ENCODE measurements at regions not wholly inside any gene's neighbourhood (a gene's known extent, or its start where the extent isn't known, plus 50 kb on each side); places are given as distances from the start of the nearest gene placed in this dataset.

DNA sequence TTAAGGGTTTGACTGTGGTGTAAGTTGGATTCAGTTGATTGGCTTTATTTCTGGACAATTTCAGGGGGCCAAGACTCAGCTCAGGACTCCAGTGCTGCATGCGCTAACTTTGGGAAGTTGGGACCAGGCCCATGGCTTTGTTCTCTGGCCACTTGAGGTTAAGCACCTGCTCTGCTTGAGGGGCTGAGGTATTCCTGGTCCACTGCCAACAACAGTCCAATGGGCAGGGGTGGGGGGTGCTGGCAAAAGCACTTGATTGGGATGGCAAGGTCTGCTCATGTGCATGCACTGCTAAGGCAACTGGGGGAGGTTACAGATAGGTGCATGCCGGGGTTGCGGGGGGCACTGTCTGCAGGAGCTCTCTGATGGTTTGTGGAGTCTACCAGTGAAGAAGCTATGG lies 52.6 kb upstream of the ASB17 start:
- DNase-seq: no peak

DNA sequence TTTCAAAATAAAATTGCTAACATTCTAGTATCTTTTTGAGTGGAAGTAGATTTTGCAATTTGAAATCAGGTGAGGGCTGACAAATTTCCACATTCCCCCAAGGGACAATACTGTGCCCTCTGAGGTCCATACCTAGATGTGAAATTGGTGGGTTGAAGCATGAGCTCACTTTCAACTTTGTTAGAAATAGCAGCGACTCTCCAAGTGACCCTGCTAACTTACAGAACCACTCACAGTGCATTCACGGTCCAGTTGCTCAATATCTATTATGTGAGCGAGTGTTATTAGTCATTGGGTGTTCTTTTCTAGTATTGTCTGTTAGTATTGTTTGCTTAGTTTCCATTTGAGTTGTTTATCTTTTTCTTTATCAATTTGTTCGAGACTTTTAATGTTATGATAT lies 53.6 kb upstream of the ASB17 start:
- no peak for DNase-seq

DNA sequence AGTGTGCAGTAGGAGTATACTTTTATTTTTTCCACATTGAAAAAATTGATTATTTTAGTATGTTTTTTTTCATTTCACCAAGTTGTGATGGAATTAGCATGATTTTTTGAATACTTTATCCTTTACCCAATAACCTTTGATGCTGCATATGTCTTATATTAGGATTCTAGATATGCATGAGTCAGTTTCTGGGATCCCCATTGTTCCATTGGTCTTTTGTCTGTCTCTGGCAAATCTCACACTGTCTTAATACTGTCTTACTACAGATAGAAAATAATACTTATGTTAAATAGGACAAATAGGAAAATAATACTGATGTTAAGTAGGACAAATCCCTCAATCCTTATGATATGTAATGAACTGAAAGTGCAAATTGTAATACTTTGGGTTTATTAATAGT lies 54.3 kb upstream of the ASB17 start:
- no peak for DNase-seq

DNA sequence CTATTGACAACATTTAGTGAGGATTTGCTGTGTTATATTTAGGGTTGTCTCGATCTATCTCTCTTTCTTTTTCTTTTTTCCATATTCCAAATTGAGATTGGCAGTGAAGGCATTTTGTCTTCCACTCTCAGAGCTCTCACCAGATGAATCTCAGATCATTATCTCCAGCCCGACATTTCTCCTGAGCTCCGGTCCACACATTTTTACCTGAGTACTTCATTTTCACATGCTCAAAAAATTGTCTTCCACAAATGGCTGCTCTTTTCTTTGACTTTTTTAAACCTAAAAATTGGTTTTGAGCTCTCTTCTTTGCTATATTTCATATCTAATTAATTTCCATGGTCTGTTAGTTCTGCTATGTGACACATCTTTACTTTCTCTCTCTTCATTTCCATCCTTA lies 56.9 kb upstream of the ASB17 start:
- DNase-seq: no peak

DNA sequence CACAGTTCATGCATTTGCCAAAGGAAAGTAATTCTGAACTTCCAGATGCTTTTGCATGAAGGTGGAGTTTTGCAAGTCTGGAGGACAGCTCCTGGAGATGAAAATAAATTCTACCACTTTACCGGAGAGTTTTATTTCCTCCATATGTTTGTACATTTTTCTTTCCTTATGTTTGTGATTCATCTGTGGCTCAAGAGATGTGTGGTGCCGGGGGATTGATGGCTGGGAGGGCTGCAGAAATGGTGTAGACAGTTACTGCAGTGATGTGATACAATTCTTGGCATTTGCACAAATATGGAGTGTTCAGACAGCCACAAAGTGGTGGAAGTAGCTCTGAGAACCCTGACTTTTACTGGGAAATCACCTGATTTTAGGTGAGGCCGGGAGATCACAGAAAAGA lies 58.5 kb upstream of the ASB17 start:
- DNase-seq: no peak

DNA sequence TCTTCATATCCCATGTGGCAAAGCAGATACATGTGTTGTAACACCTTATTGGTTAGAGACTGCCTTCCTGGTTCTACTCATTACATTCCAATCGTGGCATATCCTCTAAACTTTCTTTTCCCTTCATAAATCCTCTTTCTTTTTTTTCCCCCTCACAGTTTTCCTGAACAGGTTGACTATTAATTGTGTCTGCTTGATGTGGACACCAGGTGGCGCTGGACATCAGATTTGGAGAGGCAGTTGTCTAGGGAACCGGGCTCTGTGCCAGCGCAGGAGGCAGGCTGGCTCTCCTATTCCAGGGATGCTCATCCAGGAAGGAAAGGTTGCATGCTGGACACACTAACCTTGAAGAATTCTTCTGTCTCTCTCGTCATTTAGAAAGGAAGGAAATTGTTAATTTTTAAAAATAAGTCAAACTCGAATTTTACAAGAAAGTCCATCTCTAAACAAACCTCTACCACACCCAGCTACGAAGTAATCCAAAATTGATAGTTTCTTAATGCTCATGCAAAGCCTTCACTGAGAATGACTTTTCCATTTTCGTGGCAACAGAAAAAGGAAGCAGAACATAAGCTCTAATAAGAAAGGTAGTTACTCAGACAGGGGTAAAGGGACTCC lies 59.4 kb upstream of the ASB17 start:
- DNase-seq: peak; percentile 93

DNA sequence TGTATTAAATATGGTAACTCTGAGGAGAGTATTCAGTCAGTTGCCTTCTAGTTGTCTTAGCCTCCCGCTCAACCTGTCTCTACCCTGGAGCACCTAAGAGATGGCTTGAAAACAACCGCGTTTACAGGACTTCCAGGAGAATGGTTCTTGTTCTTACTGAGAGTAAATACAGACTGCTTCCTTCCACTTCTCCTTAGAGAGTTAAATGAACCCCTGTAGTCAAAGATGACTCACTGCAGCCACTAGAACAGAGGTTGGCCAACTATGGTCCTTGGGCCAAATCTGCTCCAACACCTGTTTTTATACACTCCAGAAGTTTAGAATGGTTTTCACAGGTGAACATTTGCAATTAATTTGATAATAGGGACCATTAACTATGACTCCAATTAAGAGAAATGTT lies 60.1 kb upstream of the ASB17 start:
- DNase-seq: no peak

DNA sequence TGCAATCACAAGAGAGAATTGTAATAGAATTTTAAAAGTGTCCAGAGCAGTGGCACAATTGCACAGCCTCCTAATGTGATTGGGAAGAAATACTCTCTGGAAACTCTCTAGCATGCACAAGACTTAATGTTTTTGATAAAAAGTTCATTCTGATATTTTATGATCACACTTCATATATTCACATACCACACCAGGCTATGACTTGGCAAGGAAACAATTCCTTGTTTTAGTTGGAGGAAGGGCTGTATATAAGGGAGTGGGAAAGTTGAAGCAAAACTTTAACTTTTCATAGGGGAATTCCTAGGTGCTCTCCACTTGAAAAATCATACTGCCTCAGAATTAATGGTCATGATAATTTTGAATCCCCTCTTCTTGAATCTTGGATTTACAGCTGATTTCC lies 61.5 kb upstream of the ASB17 start:
- no peak for DNase-seq

DNA sequence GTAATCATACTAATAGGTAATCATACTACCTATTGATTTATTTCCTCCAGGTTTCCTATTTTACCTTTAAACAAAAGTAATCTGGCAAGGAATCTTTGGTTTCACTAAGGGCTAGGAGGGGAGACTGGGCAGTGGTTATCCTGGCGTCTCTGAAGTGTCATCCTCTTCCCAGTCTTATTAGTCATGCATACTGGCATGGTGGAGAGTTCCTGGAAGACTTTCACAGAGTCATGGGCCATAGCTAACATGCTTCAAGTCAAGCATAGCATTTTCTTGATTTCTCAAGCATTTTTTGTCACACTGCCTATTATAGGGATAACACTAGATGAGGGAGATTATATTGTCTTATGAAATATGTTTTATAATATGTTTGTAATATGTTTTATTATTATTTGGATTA lies 64.0 kb upstream of the ASB17 start:
- peak in 1 of 2 experiments; percentile 6 for DNase-seq

DNA sequence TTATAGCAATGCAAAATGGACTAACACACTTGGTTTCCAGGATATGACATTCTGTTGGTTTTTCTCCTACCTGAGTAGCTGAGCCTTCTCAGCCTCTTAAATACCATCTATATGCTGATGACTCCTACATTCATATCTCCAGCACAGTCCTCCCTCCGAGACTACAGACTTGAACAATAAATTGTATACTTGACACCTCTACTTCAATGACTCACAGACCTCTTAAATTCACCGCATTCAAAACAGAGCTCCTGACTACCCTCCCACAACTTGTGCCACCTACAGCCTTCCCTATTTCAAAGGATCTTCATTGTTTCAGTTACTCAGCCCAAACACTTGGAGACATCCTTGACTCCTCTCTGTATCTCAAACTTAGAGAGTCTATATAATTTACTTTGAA lies 66.8 kb upstream of the ASB17 start:
- DNase-seq: no peak

DNA sequence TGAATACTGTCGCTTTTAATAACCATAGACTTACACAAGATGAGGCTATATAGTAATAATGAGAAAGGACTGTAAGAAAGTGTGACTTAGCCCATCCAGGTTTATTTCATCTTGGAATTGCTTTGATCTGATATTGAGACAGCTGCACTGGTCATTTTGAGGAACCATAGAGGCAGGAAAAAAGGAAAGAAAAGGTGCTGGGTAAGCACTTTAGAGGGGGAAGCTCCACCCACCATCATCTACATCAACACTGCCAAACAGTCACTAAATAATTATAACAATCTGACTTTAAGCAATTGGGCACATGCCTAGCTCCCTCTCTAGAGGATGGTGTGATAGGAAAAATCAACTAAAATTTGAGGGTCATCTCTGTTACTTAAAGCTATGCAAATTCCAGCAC lies 70.6 kb upstream of the ST6GALNAC3 start:
- no peak for DNase-seq

DNA sequence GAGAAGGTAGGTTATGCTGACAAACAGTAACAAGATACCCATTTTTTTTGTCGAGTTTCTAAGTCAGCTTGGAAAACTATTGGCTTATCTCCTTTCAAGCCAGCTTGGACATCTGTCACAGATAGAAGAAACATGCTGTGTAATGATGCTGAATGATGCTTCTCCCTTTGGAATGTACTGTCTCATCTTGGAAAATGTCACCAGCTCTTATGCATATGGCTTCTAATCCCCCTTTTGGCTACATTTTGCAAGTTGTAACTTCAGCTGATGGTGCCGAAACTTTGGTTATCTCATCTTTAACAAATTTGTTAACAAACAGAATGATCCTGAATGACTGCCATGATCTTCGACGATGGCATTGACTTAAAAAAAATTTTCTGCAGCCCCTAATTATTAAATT lies 68.8 kb upstream of the ST6GALNAC3 start:
- DNase-seq: peak; percentile 20 to 60

DNA sequence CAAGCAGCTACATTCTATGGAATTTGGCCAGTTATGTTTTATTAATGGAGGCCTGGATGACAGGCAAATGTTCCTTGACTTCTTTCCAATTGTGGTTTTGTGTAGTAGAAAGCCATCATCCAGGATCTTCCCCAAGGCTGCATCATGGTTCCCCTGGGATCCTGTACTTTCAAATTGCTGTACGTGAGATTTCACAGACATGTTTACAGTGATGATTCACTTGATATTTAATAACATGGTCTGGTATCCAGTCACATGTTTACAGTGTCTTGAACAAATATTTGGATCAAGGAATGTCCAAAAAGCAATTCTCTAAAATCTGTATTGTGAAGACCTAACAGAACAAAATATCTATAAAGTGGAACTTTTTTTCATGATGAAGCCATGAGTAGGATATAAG lies 68.3 kb upstream of the ST6GALNAC3 start:
- peak in 1 of 2 experiments; percentile 62 for DNase-seq

DNA sequence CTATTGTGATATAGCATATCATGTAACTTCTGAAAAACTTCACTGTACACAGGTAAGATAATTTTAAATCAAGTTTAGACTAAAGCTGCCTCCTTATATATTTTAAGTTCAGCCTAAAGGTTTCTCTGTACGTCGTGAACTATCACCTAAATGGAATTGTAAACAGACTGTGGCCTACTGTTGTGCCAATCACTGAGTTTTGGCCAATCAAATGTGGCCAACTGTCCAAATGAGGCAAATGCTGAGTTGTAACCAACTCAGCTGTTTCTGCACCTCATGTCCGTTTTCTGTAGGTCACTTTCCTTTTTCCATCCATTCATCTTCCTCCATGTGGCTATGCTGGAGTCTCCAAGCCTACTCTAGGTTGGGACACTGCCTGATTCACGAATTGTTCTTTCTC lies 63.7 kb upstream of the ST6GALNAC3 start:
- no peak for DNase-seq

DNA sequence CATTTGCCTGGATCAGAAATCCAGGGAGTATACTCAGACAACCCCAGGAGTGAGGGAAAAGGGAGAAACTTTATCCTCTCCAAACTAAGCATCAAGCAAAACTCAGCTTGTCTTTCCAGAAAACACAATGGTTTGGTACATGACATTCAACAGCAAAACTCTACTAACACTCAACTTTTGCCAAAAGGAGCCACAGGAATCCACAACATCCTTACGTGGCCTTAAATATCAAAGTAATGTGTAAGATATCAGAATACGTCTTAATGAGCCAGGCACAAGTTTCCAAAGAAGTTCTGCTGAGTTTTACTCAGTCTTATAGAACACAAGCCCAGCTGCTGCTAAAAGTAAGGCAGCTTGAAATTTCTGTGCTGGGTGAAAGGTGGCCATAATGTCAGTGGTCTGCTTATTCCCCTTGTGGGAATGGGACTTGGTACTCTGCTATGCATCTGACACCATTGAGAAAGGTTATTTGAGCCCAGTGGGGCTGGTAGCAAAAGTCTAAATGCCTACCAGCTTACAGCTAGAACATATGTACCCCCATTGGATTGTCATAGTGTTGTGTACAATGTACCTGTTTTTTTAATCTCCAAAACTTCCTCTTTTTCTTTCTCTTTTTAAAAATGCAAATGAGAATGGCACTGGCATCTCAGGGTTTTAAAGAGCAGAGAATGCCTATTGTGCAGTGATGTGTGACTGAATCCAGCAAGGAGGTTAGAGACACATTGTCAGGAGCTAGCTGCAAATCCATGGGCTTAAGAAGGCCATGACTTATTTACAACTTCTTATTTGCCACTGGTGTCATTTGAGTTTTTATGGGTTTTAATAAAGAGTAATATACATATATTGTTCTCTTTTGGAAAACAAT lies 62.0 kb upstream of the ST6GALNAC3 start:
- no peak for DNase-seq

DNA sequence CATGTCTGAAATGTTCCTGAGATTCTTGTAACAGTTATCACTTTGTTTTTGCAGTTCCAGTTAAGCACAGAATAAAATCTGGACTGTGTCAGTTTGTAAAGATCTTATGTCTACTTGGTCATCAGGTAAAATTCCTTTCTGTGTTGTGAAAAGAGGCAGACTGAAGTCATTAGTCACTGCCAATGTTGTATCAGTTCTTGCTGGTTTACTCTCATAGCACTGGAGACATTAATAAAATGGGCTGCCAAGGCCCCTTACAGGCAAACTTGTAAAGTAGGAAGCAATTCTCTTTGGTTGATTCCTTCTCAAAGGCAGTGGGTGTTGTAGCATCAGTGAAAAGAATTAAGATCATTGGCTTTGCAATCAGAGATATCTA lies 61.4 kb upstream of the ST6GALNAC3 start:
- DNase-seq: no peak

DNA sequence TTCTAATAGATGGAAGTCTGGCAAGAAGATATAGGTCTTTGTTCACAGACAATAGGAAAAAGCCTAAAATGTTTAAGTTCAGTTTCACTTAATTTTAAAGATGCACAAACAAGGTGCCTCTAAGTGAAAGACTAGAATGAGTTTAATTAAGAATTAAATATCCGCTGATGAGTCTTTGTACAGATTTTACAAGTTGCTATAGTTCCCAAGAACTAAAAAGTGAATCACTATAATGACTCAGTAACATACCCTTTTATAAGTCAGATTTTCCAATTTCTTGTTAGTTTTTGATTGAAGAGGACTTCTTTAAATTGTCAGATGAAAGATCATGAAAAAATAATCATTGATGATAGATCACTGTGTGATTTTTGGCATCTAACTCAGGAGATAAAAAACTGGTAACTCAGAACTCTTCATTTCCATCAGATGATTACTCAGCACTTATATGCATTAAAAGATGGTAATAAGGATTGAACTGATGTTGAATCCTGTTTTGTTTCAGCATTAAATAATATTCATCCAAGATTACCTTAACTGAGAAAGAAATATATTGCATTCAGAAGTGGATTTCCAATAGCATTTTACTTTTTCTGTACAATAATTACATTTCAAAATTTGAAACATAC lies 59.0 kb upstream of the ST6GALNAC3 start:
- no peak for DNase-seq

DNA sequence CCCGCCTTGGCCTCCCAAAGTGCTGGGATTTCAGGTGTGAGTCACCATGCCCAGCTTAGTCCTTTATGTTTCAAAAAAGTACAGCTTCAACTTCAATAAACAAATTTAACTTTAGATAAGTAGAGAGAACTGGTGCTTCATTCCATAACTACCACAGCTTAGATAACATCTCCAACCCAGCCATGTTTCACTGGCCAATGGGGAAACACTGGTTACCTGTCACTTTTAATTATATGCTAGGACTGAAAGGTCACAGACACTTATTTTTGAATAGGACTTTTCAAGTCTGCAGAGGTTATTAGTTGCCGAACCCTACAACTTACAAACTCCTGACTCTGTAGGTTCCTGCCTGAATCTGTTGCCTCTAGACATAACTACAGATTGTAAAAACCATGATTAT lies 56.5 kb upstream of the ST6GALNAC3 start:
- DNase-seq: no peak

DNA sequence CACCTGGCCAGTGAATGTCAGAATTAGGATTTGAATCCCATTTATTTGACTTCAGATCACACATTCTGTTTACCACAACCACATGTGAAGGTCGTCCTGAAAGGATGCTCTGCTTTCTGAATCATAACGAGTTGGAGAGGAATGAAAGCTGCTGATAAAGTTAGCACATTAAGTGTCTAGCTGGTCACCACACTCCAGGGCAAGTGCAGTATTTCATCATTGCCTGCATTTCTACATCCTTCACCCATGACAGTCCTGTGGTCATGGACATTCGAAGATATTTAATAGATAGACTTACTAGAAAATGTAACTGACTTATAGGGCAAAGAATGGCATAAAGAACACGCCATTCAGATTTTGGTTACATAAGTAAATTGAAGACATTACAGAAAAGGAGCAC lies 52.7 kb upstream of the ST6GALNAC3 start:
- DNase-seq: no peak

DNA sequence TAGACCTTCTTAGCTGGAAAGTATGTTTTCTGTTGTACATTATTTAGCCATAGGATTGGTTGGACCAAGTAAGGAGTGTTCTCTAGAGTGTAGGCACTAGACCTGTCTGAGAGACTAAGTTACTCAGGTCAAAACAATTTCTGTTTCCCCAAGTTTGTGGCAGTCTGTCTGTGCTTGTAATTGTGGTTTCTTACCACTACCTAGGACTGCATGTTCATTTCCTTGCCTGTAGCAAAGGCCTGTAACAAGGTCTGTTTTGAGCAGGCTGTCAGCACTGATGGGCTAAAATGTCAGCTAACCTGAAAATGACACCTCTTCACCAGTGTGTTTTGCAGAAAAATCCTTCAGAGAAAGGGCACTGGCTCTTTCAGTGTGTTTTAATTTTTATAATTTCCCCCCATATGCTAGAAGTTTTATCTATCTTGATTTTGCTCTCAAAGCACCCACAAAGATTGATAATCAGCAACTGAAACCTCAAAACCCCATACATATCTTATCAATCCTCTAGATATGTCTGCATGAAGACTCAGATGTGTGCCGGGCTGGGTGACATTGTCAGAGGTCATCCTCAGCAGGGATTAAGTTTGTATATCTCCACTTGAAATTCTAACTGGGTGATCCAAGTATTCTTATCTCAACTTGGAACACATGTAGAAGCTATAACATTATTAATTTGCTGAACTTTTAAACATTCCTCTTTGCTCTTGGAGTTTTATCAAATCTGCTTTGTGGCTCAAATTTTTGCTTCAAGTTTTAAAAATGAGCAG lies 50.7 kb upstream of the ST6GALNAC3 start:
- no peak for DNase-seq

Data from NCI-H446 (cell line).